Nephron (organoid): ENCODE measurements at regions not wholly inside any gene's neighbourhood (a gene's known extent, or its start where the extent isn't known, plus 50 kb on each side); places are given as distances from the start of the nearest gene placed in this dataset.
A peak's percentile ranks its signal among the peaks of the same experiment; 100 is the strongest.

Experiments
- H3K27ac Mint-ChIP-seq, 3 experiments: 2 replicates each; pipeline ENCODE4 v1.8.0; 2020; ENCODE audit warnings: mixed read lengths in 3 of 3, mild to moderate bottlenecking in 2 of 3, moderate library complexity in 1 of 3
- H3K27me3 Mint-ChIP-seq: 2 replicates; pipeline ENCODE4 v1.8.0; 2021; ENCODE audit warnings: low read depth, mild to moderate bottlenecking, moderate library complexity, mixed read lengths
- H3K36me3 Mint-ChIP-seq: 2 replicates; pipeline ENCODE4 v1.8.0; 2020; ENCODE audit warnings: low read depth, mixed read lengths
- H3K4me1 Mint-ChIP-seq: 2 replicates; pipeline ENCODE4 v1.8.0; 2020; ENCODE audit warnings: mixed read lengths
- H3K4me3 Mint-ChIP-seq, 3 experiments: 2 replicates each; pipeline ENCODE4 v1.8.0; 2020; ENCODE audit warnings: mild to moderate bottlenecking in 3 of 3, mixed read lengths in 3 of 3, moderate library complexity in 2 of 3
- H3K9me3 Mint-ChIP-seq: 2 replicates; pipeline ENCODE4 v1.8.0; 2020; ENCODE audit warnings: mixed read lengths
- TF ChIP-seq, protein P1 (sequence below), 3 experiments: fragments of 200-600 bp; sonication (generic); IDR thresholded peaks; one replicate each; pipeline ENCODE4 v1.5.0; 2021; ENCODE audit warnings: antibody characterized with exemption in 3 of 3; ENCODE audit not compliant: unreplicated experiment in 3 of 3

DNA sequence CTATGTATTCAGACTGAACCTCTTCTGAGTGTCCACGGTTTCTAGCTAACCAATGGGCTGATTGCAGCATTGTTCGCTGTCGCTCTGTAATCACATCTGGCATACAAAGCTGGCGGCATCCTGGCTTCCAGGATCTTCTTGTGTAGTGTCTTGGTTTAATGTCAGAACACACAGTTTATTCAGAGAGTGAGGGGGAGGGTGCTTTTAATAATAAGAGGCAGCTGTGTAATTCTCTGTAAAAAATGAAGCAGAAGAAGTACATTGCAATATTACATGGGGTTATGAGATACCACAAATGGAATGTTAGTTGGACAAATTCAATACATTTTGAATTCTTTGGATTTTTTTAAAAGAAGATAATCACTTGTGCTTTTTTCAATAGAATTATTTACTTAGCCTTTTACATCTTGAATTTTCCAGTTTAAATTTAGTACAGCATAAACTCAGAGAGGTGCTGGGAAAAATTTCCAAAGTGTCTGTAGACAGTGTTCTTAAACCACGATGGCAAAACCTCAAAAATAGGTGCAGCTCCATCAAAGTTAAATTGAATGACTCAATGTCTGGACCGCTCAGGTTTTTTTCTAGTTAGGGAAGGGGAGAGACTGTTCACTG lies 206.0 kb downstream of the PCSK1 start:
- Mint-ChIP-seq H3K9me3 (peaks cover 3% of the 10 kb centered on the region), H3K36me3 (no peaks in the 10 kb centered on the region), H3K4me1 (peaks cover 10% of the 10 kb centered on the region), H3K27ac (peak overlapping the region; percentile 23 to 71 (median 60)), H3K4me3 (no peak overlapping the region), H3K27me3 (no peaks in the 10 kb centered on the region)
- TF ChIP-seq, protein P1, sequence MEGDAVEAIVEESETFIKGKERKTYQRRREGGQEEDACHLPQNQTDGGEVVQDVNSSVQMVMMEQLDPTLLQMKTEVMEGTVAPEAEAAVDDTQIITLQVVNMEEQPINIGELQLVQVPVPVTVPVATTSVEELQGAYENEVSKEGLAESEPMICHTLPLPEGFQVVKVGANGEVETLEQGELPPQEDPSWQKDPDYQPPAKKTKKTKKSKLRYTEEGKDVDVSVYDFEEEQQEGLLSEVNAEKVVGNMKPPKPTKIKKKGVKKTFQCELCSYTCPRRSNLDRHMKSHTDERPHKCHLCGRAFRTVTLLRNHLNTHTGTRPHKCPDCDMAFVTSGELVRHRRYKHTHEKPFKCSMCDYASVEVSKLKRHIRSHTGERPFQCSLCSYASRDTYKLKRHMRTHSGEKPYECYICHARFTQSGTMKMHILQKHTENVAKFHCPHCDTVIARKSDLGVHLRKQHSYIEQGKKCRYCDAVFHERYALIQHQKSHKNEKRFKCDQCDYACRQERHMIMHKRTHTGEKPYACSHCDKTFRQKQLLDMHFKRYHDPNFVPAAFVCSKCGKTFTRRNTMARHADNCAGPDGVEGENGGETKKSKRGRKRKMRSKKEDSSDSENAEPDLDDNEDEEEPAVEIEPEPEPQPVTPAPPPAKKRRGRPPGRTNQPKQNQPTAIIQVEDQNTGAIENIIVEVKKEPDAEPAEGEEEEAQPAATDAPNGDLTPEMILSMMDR (IDR thresholded peaks at IDR 0.05; ENCODE audit: unreplicated experiment in 3 of 3) = no peak

DNA sequence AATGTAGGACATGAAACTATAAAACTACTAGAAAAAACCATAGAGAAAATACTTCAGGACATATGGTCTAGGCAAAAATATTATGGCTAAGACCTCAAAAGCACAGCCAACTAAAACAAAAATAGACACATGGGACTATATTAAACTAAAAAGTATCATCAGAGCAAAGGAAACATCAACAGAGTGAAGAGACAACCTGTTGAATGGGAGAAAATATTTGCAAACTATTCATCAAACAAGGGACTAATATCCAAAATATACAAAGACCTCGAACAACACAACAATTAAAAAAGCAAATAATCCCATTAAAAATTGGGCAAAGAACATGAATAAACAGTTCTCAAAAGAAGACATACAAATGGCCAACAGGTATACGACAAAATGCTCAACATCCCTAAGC lies 210.9 kb downstream of the PCSK1 start:
- H3K9me3 Mint-ChIP-seq = no peaks in the 10 kb centered on the region
- TF ChIP-seq, protein P1 (IDR thresholded peaks at IDR 0.05; ENCODE audit: unreplicated experiment in 3 of 3) = no peak
- H3K27ac Mint-ChIP-seq = no peak overlapping the region
- H3K4me1 Mint-ChIP-seq = peaks cover 6% of the 10 kb centered on the region
- H3K27me3 Mint-ChIP-seq = no peaks in the 10 kb centered on the region
- H3K4me3 Mint-ChIP-seq = no peak overlapping the region
- no peaks in the 10 kb centered on the region for H3K36me3 Mint-ChIP-seq

DNA sequence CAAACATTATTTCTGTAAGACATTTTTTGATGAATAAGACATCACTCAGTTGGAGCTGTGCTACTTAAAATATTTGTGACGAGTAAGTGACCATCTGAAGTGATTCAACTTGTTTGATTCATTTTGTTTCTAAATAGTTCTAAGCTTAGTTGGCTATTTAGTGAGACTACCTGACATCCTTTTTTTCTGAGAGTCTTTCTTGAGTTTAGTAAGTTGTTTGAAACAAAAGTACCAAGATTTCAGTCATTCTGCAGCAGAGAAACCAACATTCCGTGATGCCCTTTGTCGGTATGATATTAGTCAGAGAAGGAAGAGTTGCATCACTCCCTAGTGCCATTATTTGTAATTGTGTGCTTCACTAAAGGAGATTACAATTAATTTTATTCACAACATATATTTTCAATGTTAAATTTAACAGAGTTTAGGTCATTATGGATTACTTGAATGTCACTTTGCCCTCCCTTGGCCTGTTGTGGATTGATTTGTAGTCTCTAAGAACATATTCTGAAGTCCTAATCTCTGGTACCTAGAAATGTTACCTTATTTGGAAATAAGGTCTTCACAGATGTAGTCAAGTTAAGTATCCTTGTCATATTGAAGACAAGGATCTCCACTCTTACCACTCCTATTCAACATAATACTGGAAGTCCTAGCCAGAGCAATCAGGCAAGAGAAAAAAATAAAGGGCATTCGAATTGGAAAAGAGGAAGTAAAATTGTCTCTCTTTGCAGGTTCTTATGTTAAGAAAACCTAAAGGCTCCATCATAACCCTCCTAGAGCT lies 212.2 kb downstream of the PCSK1 start:
- Mint-ChIP-seq H3K27me3 (no peaks in the 10 kb centered on the region), H3K9me3 (no peaks in the 10 kb centered on the region), H3K4me1 (no peaks in the 10 kb centered on the region), H3K27ac (no peak overlapping the region), H3K36me3 (no peaks in the 10 kb centered on the region), H3K4me3 (no peak overlapping the region)
- TF ChIP-seq, protein P1 (IDR thresholded peaks at IDR 0.05; ENCODE audit: unreplicated experiment in 3 of 3) = no peak

DNA sequence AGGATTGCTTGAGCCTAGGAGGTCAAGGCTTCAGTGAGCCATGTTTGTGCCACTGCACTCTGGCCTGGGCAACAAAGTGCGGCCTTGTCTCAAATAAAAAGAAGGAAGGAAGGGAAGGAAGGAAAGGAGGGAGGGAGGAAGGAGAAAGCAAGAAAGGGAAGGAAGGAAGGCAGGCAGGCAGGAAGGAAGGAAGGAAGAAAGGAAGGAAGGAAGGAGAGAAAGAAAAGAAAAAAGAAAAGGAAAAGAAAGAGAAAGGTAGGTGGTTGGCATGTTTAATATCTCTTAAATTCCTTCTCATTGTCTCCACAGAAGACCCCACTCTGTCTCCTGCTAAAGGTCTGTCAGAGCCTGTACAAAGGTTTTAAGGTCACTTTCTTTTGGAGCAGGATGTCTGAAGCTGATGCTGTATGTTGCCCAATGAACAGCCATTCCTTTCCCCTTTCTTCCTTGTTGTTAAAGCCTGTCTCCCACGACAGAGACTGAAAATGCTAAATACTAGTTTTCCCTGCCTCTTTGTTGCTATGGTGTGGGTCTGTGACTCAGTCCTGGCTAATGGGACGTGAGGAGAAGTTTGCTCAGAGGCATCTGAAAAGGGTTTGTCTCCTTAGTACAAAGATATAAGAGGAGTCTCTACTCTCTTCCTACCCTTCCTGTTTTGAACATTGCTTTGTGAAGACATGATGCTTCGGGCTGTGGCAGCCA lies 213.3 kb downstream of the PCSK1 start:
- Mint-ChIP-seq H3K27ac (no peak overlapping the region), H3K4me3 (no peak overlapping the region), H3K27me3 (no peaks in the 10 kb centered on the region), H3K36me3 (no peaks in the 10 kb centered on the region), H3K4me1 (no peaks in the 10 kb centered on the region), H3K9me3 (no peaks in the 10 kb centered on the region)
- TF ChIP-seq, protein P1 (IDR thresholded peaks at IDR 0.05; ENCODE audit: unreplicated experiment in 3 of 3) = no peak

DNA sequence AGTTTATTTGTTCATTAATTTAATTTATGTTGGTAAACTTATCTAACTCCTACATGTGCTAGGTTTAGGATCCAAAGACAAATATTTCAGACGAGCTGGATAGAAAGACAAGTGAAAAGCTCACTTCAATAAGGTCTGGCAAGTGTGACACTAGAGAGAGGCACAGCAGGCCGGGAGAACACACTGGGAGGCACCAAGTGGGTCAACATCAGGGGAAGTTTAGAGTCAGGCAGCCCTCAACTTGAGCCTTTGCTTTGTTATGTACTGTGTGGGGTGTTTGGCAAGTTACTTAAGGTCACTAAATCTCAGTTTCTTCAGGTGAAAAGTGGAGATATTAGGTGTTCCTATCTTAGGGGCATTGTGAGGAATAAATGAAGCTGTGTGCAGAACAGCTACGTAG lies 214.4 kb downstream of the PCSK1 start:
- Mint-ChIP-seq H3K4me3 (no peak overlapping the region), H3K9me3 (no peaks in the 10 kb centered on the region), H3K36me3 (no peaks in the 10 kb centered on the region), H3K27me3 (no peaks in the 10 kb centered on the region), H3K4me1 (no peaks in the 10 kb centered on the region), H3K27ac (no peak overlapping the region)
- TF ChIP-seq, protein P1 (IDR thresholded peaks at IDR 0.05; ENCODE audit: unreplicated experiment in 3 of 3) = no peak
